Common myeloid progenitor, CD34-positive (primary cell): ENCODE measurements at regions not wholly inside any gene's neighbourhood (a gene's known extent, or its start where the extent isn't known, plus 50 kb on each side); places are given as distances from the start of the nearest gene placed in this dataset.

Source experiments
- CTCF ChIA-PET: fragments of 350-600 bp; sonication (Branson Sonifier 250); formaldehyde crosslinking; loops from one replicate; lab custom pipeline; 2021; ENCODE audit warnings: antibody characterized with exemption; lab: Charles Lee
- POLR2A ChIA-PET: fragments of 350-600 bp; sonication (Branson Sonifier 250); formaldehyde crosslinking; loops from one replicate; lab custom pipeline; 2021; ENCODE audit warnings: antibody characterized with exemption; lab: Charles Lee
- DNase-seq, 3 donors: peaks; one replicate each; pipeline versions ENCODE4 v3.0.0 to v3.0.0-alpha.2; 2013
- H3K27ac ChIP-seq, 2 experiments: 1 replicate in 1 of 2; 2 replicates in 1 of 2; pipeline ENCODE4 v1.7.0; 2013; ENCODE audit warnings: inconsistent platforms in 2 of 2, low read length in 2 of 2, mild to moderate bottlenecking in 2 of 2, low read depth in 1 of 2, moderate library complexity in 1 of 2; ENCODE audit not compliant: severe bottlenecking in 2 of 2, insufficient read depth in 1 of 2, poor library complexity in 1 of 2
- H3K27me3 ChIP-seq, 5 experiments: replicated peaks in 2 of 5; 1 replicate in 3 of 5; 2 replicates in 2 of 5; pipeline versions ENCODE4 v1.6.1 to v1.7.0; 2013; ENCODE audit warnings: low read length in 4 of 5, mild to moderate bottlenecking in 2 of 5, moderate library complexity in 2 of 5, inconsistent platforms in 1 of 5; ENCODE audit not compliant: insufficient read depth in 5 of 5, control insufficient read depth in 4 of 5
- H3K36me3 ChIP-seq, 4 experiments: 1 replicate in 2 of 4; 2 replicates in 2 of 4; pipeline versions ENCODE4 v1.6.1 to v1.7.0; 2013; ENCODE audit warnings: low read length in 3 of 4, control low read depth in 1 of 4, mild to moderate bottlenecking in 1 of 4; ENCODE audit not compliant: control insufficient read depth in 4 of 4, insufficient read depth in 4 of 4
- H3K4me1 ChIP-seq, 4 experiments: 1 replicate in 3 of 4; 2 replicates in 1 of 4; pipeline versions ENCODE4 v1.6.1 to v1.7.1; 2013; ENCODE audit warnings: low read length in 3 of 4, mild to moderate bottlenecking in 3 of 4, control low read depth in 1 of 4, inconsistent platforms in 1 of 4, moderate library complexity in 1 of 4; ENCODE audit not compliant: control insufficient read depth in 4 of 4, insufficient read depth in 4 of 4; ENCODE audit errors: control extremely low read depth in 1 of 4
- H3K4me3 ChIP-seq, 7 experiments: 1 replicate in 4 of 7; 2 replicates in 3 of 7; pipeline versions ENCODE4 v1.5.1 to v1.7.0; 2013; ENCODE audit warnings: mild to moderate bottlenecking in 7 of 7, low read length in 6 of 7, moderate library complexity in 6 of 7, inconsistent platforms in 2 of 7, low read depth in 2 of 7, control low read depth in 1 of 7; ENCODE audit not compliant: insufficient read depth in 4 of 7, control insufficient read depth in 1 of 7; ENCODE audit errors: extremely low read depth in 1 of 7
- H3K9me3 ChIP-seq, 5 experiments: 1 replicate in 4 of 5; 2 replicates in 1 of 5; pipeline versions ENCODE4 v1.6.1 to v1.7.1; 2013; ENCODE audit warnings: low read length in 4 of 5, mild to moderate bottlenecking in 2 of 5, inconsistent platforms in 1 of 5, low read depth in 1 of 5, moderate library complexity in 1 of 5; ENCODE audit not compliant: control insufficient read depth in 4 of 5, insufficient read depth in 2 of 5; ENCODE audit errors: control extremely low read depth in 1 of 5
- WGBS: methylation state at CpG from one replicate; pipeline ENCODE4 v1.1.5; 2013; ENCODE audit not compliant: insufficient coverage; 5-methylcytosine and 5-hydroxymethylcytosine counted together

DNA sequence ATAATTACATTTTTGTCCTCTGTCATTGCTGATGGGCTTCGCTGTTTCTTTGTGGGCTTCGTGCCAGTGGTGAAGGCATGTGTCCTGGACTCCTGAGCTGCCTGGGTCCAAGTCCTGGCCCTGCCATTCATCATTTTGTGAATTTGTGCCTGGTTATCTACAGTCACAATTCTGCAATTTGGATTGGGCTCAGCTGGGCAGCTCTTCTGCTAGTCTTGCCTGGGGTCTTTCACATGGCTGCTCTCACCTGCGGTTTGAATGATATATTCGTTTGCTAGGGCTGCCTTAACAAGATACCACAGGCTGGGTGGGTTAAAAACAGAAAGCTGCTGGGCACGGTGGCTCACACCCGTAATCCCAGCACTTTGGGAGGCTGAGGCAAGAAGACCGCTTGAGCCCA lies 192.7 kb upstream of the IER5L start:
- no peak overlapping the region for H3K4me3 ChIP-seq
- ChIA-PET CTCF (interaction anchor here (0.7 to 1.4 kb wide), 4 partner anchors 8 to 25 kb away, joined by 3 read pairs; no protein-coding TSS in a partner anchor), POLR2A (no interaction called here)
- DNase-seq: no peak
- 100% methylated on average over 6 of the region's 7 CpGs for WGBS
- H3K36me3 ChIP-seq: no peaks in the 10 kb centered on the region
- H3K27me3 ChIP-seq: no peaks in the 10 kb centered on the region
- peaks cover 0 to 5% (median 0%) of the 10 kb centered on the region in 5 experiments for H3K9me3 ChIP-seq
- peaks cover 0 to 7% (median 0%) of the 10 kb centered on the region in 4 experiments for H3K4me1 ChIP-seq
- H3K27ac ChIP-seq: no peak overlapping the region

DNA sequence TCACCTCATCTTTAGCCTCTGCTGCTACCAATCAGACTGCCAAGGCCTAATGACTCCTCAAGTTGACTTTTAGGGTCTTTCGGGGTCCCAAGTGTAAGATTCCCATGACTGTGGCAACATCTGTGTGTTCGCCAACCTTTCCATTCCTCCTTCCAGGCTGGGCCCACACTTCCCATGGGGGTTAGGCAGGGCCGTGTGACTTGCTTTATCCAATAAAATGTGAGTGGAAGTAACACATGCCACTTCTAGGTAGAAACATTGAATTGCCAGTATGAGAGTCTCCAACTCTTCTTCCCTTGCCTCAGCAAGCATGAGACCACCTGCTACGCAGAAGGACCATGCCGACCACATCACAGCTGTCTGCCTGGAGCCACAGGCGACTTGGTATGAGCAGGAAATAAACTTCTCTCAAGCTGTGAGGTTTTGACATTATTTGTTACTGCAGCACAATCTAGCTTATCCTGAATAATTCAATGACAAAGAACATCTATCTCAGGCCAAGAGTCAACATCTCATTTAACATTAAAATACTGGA lies 190.4 kb upstream of the IER5L start:
- Histone ChIP-seq H3K27ac (no peak overlapping the region), H3K36me3 (no peaks in the 10 kb centered on the region), H3K4me1 (peaks cover 0 to 7% (median 0%) of the 10 kb centered on the region in 4 experiments), H3K4me3 (no peak overlapping the region), H3K27me3 (no peaks in the 10 kb centered on the region), H3K9me3 (peaks cover 0 to 5% (median 0%) of the 10 kb centered on the region in 5 experiments)
- ChIA-PET POLR2A (no interaction called here), CTCF (interaction anchor here (0.6 to 1.3 kb wide), 4 partner anchors 8 to 261 kb away, joined by 3 to 4 read pairs (median 4); no protein-coding TSS in a partner anchor)
- 96% methylated on average over 5 of the region's 6 CpGs for WGBS
- no peak for DNase-seq

DNA sequence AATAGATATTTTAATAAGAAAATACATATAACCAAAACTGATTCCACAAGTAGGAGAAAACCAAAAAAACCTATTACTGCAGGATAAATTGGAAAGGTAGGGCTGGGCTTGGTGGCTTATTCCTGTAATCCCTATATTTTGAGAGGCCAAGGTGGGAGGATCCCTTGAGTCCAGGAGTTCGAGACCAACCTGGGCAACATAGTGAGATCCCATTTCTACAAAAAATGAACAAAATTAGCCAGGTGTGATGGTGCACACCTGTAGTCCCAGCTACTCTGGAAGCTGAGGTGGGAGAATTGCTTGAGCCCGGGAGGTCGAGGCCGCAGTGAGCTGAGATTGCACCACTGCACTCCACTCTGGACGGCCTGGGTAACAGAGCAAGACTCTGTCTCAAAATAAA lies 189.2 kb upstream of the IER5L start:
- POLR2A ChIA-PET: no interaction called here
- Histone ChIP-seq H3K27ac (no peak overlapping the region), H3K36me3 (no peaks in the 10 kb centered on the region), H3K9me3 (peaks cover 0 to 5% (median 0%) of the 10 kb centered on the region in 5 experiments), H3K27me3 (no peaks in the 10 kb centered on the region), H3K4me1 (peaks cover 0 to 7% (median under 1%) of the 10 kb centered on the region in 4 experiments), H3K4me3 (no peak overlapping the region)
- CTCF ChIA-PET: interaction anchor here (1.3 kb wide), 1 partner anchor 10 kb away, joined by 4 read pairs; no protein-coding TSS in a partner anchor
- 100% methylated on average over 1 of the region's 5 CpGs for WGBS
- no peak for DNase-seq

DNA sequence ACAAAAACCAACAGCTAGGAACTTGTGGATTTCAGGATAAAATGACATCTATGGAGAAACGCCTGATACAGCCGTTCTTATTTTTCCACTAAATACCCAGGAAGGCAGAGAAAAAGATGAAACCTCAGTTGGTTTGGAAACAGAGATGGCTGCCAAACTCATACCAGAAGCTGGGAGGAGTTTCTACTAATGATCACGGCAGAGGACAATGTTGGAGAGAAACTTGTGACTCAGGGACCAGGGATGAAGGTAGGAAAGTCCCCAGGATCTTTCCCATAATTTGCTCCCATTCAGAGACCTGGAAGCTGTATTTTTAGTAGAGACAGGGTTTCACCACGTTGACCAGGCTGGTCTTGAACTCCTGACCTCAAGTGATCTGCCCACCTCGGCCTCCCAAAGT lies 187.1 kb upstream of the IER5L start:
- no peak for DNase-seq
- Histone ChIP-seq H3K4me1 (peaks cover 0 to 7% (median under 1%) of the 10 kb centered on the region in 4 experiments), H3K9me3 (peaks cover 0 to 4% (median 0%) of the 10 kb centered on the region in 5 experiments), H3K36me3 (no peaks in the 10 kb centered on the region), H3K4me3 (no peak overlapping the region), H3K27me3 (no peaks in the 10 kb centered on the region), H3K27ac (no peak overlapping the region)
- ChIA-PET POLR2A (no interaction called here), CTCF (interaction anchor here (1.0 kb wide), 1 partner anchor 8 kb away, joined by 3 read pairs; no protein-coding TSS in a partner anchor)
- 98% methylated on average over 4 of the region's 5 CpGs for WGBS

DNA sequence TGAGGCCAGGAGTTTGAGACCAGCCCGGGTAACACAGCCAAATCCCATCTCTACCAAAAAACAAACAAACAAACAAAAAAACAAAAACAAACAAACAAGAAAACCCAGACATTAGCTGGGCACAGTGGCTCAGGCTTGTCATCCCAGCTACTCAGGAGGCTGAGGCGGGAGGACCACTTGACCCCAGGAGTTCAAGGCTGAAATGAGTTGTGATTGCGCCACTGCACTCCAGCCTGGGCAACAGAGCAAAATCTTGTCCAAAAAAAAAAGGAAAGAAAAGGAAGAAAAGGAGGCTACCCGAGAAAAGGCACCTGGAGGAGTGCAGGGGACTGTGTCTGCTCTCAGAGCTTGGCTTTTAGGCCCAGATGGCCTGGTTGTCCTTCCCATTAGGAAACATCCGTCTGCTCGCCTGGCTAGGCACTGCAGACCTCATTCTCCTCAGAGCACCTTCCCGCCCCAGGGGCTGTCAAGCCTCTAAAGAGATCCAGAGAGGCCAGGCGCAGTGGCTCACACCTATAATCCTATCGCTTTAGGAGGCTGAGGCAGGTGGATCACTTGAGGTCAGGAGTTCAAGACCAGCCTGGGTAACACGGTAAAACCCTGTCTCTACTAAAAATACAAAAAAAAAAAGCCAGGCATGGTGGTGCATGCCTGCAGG lies 185.3 kb upstream of the IER5L start:
- peaks cover 0 to 4% (median under 1%) of the 10 kb centered on the region in 4 experiments for H3K4me1 ChIP-seq
- H3K36me3 ChIP-seq: no peaks in the 10 kb centered on the region
- H3K27me3 ChIP-seq: no peaks in the 10 kb centered on the region
- H3K4me3 ChIP-seq: no peak overlapping the region
- no peaks in the 10 kb centered on the region for H3K9me3 ChIP-seq
- no peak for DNase-seq
- POLR2A ChIA-PET: no interaction called here
- WGBS: 95% methylated on average over 7 of the region's 10 CpGs
- no peak overlapping the region for H3K27ac ChIP-seq
- CTCF ChIA-PET: interaction anchor here (0.6 to 0.7 kb wide), 2 partner anchors 35 to 40 kb away, joined by 3 to 4 read pairs; no protein-coding TSS in a partner anchor

DNA sequence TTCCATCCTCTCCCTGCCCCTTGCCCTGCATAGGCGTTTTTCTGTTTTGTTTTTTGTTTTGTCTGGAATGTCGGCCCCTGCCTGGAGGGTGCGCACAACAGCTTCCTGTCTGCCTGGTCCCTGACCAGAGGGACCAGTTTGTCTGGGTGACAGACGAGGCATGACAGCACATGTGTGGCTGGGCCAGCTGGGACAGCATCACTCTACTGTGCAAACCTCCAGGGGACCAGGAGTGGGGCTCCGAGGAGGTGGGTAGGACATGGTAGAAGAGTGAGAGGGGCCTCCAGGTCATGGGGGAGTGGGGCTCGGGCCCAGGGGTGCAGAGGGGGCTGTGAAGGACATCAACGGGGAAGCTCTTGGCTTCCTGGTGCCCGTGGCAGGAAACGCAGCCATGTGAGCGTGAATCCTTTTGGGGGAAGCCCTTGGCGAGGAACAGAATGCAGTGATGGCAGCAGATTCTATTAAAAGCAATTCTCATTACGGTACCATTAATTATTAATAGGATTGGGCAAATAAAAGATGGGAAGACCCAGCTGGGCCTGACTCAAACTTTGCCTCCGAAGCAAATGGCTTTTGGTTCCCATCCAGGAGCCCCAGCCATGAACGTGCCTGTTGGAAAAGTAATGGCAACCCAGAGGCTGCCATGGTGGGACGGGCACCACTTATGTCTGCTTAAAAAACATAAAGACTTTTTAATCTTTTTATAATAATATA lies 184.4 kb upstream of the IER5L start:
- no peak overlapping the region for H3K4me3 ChIP-seq
- CTCF ChIA-PET: no interaction called here

More for the DNA sequence above, 184.4 kb upstream of the IER5L start:
- no peaks in the 10 kb centered on the region for H3K9me3 ChIP-seq
- H3K27ac ChIP-seq: no peak overlapping the region
- POLR2A ChIA-PET: no interaction called here
- WGBS: 71% methylated on average over 10 of the region's 15 CpGs
- peaks cover 0 to 2% (median 0%) of the 10 kb centered on the region in 4 experiments for H3K4me1 ChIP-seq
- DNase-seq: no peak
- no peaks in the 10 kb centered on the region for H3K36me3 ChIP-seq
- H3K27me3 ChIP-seq: no peaks in the 10 kb centered on the region
